IPS DF 19.7 (cell line): ENCODE measurements at regions not wholly inside any gene's neighbourhood (a gene's known extent, or its start where the extent isn't known, plus 50 kb on each side); places are given as distances from the start of the nearest gene placed in this dataset.
"Not testable (repeated sequence)": the region's sequence is repeated elsewhere in the genome, so short reads cannot be mapped to it uniquely, and the experiment has no call there.

Source experiments
- DNase-seq: peaks from one replicate; pipeline ENCODE4 v3.0.0-alpha.2; 2013; ENCODE audit warnings: low read depth, low spot score

DNA sequence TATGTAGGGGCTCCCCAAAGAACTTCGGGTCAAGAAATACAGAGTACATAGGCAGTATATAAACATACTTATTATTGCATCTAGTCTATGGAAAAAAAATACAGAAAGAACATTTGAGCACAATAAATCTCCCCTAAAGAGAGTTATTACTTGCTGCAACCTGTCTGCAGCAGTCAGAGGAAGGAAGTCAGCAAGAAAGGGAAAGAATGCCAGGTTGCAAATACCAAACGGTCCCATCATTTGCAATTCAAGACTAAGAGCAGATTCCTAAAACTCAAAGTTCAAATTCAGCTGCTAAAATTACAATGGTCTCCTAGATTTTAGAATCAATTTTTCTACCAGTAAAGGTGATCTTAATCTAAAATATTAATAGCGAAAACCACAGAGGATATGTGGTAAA, 236.2 kb upstream of the NUDT6 start:
- peak; percentile 23 for DNase-seq

DNA sequence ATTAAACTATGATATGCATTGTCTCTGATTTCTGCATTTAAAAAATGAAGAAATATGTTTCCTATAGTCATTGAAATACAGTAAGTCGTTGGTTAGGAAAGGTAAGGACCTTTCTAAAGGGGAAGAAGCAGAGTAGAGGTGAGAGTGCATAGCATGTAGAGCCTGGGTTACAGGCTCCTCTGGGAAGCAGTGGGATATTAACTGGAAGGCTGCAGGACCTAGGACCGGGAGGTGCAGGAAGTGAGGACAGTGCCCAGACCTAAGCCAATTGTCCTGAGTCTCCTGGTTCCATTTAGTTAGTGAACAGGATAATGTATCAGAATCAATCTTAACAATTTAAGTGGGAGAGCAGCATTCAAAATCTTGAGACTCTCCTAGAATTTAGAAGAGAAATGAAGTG, 237.1 kb upstream of the NUDT6 start:
- DNase-seq, result peak; percentile 17

DNA sequence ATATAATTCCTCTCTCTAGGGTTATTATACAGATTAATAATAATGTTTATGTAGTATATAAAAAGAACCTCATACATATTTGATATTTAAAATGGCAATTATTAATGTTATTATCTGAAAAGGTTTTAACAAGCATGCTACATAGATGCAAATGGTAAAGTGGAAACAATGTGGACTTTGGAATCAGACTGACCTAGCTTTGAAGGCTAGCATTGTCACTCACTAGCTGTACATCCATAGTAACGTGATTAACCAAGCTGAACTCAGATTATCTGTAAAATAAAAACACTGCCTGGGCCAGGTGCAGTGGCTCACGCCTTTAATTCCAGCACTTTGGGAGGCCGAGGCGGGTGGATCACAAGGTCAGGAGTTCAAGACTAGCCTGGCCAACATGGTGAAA, 233.7 kb upstream of the SPRY1 start:
- no peak for DNase-seq

DNA sequence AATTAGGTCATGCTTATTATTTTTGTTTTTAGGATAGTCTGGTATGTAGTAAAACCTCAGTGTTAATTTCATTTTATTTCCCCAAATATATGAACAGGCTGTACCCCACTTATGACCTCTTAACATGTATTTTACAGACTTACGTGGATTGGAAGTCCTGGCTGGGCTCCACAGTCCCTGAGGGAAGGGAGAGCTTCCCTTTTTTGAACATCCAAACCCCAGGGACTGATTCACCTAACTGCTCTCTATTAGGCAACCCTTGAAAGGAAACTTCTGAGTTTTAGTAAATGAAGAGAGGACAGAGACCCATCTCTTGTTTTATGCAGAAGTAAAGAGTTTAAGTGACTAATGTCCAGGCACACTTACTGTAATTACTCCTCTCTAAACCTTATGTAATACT, 233.1 kb upstream of the SPRY1 start:
- DNase-seq, result no peak

DNA sequence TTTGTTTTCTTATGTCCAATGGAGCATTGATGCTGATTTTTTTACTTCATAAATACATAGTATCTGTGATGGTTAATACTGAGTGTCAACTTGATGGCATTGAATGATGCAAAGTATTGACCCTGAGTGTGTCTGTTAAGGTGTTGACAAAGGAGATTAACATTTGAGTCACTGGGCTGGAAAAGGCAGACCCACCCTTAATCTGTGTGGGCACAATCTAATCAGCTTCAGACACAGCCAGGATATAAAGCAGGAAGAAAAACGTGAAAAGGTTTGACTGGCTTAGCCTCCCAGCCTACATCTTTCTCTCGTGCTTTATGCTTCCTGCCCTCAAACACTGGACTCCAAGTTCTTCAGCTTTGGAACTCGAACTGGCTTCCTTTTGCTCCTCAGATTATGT, 230.6 kb upstream of the SPRY1 start:
- no peak for DNase-seq

DNA sequence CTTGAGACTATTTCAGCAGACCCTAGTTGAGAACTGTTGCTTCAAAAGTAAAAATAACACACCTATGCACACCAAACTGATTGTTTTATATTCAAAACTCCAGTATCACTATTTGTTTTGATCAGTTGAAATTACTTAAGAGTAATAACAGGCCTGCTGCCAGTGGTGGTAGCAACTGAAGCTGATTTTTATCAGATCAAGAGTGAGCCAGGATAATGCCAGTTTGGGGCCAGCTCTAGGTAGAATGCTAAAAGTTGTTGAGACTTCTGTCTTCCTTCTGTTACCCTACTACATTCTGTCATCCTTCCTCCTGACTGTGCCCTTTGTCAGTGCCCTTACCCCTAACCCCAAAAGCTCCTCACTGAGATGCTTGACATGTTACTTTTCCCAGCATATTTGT, 228.7 kb upstream of the SPRY1 start:
- no peak for DNase-seq

DNA sequence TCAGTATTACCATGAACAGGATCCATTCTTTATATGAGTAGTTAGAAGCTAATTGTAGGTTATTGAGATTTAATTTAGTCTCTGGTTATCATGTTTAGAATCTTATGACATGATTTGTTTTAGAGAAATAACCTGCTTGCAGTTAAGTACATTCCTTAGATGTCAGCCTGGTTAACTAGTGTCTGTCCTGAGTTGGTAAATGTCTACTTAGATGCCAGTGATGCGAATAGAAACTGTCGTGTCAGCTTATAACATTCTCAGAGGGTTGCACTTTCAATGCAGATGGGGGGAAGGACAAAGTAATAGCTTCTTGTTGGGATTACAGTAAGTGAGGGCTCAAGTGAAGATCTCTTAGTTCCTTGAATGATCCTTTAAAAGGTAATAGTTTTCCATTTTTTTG, 227.8 kb upstream of the SPRY1 start:
- no peak for DNase-seq

DNA sequence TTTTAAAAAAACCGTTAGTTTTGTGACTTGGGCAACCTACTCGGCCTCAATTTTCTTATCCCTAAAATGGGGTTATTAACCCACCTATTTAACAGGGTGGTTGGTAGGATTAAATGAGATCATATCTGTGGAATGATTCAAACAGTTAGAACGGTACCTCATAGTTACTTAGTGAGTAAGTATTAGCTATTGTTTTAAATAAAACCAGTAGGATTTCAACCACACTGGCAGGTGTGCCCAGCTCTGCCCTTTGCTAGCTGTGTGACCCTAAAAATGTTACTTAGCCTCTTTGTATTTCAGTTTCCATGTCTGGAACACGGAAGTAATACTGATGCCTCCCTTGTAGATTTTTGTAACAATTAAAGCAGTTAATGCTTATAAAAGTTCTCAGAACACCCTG, 225.8 kb upstream of the SPRY1 start:
- no peak for DNase-seq

DNA sequence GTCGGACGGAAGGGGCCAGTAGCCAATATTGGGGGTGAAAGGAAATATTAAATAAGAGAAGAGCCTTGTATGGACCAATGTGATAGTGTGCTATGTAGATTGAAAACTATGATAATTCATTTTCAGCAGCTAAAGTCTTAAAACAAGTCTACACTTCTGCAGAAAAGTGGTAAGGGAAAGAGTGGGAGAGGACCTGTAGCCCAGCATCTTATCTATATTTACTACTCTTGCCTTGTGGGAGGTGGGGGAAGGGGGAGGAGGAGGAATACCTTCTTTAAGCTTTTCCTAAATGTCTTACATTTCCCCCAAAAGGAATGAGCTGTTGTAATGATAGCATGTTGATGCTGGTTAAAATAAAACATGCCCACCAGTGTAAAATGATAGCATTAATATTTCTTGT, 220.0 kb upstream of the SPRY1 start:
- no peak for DNase-seq

DNA sequence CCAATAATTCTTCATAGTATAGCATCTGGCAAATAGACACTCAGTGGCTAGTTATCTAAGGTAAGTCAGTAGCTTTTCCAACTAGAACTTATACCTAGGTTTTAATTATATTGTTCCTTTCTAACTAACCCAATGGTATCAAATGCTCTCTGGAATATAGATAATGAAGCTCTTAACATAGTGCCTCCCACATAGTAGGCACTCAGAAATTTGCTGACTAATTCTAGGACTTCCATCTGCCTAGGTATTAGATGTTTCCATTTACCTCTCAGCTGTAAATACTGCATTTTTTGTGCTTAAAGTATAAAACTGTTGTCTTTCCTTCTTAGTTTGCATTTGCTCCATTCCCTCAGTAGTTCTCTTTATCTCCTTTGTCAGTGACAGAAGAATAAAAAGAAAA, 214.3 kb upstream of the SPRY1 start:
- DNase-seq, result no peak

DNA sequence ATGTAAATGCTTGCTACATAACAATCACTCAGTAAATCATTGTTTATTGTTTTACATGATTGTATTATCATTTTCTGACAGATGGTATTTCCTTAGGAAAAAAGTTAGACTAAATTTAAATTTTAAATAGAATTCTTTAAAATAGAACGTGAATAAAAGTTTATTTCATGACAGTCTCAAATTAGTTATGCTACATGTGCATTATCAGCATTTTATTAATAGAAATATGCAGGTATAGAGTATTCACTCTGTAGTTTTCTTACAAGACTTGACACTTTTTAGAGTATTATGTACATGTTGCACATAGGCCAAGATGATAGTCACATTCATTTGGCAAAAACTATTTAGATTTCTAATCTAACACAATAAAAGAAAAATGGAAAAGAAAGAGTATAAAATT, 213.3 kb upstream of the SPRY1 start:
- no peak for DNase-seq

DNA sequence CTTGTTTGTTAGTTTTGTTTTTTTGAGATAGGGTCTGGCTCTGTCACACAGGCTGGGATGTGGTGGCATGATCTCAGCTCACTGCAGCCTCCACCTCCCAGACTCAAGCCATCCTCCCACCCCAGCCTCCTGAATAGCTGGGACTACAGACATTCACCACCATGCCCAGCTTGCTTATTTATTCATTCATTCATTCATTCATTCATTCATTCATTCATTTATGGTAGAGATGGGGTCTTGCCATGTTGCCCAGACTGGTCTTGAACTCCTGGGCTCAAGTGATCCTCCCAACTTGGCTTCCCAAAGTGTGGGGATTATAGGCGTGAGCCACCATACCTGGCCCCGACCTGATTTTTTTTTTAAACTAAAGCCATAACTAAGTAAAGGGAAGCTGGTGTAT, 212.8 kb upstream of the SPRY1 start:
- DNase-seq, result not testable (repeated sequence)

DNA sequence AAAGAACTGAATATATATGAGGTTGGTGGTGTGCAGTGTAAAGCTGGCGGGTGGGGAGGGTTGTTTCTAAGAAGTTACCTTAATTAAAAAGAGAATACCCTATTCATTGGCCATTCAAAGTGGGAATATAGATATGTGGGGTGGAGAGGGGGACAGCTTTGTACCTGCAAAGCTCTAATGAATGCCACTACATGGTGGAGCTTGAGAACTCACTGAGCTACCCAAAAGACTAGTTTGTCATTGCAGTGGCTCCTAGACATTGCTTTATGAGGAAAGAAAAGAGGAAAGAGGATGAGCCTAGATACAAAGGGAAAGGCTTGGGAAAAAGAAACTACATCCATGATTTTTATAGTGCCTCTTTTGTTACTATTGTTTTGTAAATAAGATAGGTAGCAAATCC, 209.9 kb upstream of the SPRY1 start:
- DNase-seq, result no peak

DNA sequence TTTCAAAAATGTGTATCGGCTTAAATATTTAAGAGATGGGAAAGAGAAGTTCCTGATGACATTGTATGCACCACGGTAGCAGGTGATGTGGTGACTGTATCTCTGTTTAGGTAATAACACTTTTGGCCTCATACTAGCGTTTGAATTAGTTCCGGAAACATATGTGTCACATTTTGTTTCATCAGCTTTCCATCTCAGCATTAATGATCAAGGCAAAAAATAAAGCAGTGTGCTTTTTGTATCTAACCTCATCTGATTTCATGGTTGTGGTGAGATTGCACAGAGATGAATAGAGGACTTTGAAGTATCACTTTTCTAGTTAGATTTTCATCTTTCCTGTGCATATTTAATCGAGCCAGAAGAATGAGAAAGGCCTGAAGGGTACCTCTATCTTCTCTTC, 206.4 kb upstream of the SPRY1 start:
- DNase-seq, result no peak

DNA sequence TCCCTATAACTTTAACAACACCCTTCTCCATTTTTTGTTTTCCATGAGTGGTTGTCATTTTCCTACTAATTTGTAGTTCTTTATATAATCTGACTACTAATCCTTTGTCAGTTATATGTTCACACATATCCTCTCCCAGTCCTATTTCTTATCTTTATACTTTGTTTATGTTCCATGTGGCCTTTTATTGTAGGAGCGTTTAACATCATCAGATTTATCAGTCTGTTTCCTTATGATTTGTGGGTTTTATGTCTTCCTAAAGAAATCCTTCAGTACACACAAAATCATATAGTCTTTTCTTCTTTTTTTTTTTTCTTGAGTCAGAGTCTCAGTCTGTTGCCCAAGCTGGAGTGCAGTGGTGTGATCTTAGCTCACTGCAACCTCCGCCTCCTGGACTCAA, 204.9 kb upstream of the SPRY1 start:
- no peak for DNase-seq

DNA sequence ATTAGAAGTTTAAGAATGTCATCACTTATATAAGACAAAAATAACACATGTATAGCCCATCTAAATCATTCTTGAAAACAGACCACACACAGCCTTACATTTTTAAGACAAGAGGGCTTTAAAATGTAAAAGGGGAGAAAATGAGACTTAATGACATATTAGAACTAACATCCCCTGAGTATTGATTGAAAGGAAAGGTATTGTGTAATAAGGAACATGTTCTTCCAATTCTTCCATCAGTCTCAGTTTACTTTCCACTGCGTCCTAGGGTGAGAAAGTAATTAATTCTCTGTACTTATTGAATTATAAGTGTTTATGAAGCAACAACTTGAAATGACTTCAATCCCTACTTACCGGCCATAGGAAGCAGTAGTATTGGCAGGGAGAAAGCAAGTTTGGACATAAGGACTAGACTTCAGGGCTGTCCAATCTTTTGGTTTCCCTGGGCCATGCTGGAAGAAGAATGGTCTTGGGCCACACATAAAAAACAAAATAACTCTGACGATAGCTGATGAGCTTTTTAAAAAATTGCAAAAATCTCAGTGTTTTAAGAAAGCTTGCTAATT, 202.7 kb upstream of the SPRY1 start:
- DNase-seq, result no peak

DNA sequence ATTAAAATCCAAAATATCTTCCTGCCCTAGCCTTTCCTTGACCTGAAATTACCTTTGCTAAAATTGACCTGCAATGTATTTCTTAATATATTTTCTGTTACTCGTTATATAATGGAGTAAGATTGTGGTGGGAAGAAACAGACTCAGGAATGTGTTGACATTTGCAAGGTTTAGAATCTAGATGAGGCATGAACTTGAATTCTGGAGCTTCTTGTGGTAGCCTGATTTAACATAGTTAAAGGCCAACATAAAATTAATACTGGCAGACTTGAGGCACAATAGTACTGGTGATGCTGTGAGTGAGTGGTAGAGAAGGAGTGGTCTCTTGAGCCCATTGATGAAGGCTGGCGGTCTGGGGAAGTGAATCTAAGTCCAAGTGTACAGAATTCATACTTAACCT, 197.9 kb upstream of the SPRY1 start:
- no peak for DNase-seq

DNA sequence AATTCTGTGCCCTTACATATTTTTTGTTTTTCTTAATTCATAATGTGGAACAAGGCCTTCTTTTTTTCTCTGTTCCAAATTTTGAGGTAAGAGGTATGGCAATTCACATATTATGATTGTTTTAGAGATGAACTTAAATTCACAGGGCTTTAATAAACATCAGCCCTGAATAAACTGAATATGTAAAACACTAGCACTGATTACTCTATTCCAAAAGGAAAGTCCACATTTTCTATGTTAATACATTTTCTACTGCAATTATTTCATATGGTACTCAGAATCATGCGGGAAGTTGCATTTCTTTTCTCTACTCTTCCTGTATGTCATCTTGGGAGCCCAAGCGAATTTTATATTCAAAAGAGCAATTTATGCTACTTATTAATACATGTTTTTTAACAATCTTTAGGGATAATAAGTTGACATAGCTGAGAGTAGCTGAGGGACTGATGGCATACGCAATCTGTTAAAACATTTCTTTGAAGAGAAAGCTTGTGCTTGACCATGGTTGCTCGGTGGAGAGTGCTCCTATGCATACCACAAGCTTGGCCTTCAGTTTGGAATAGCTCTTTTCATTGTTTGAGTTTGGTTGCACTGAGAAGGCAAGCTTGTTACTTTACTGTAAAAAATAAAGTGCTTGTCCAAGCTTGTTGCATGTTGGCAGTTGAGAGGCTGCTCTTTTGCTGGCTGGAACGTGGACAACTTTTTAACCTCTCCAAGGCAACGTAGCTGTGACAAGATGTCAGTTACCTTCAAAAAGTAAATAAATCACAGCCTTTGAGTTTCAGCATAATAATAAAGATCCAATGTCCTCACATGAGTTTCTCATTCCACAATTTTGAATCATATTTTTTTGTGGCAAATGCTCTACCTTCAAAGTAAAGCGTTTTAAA, 196.3 kb upstream of the SPRY1 start:
- no peak for DNase-seq

DNA sequence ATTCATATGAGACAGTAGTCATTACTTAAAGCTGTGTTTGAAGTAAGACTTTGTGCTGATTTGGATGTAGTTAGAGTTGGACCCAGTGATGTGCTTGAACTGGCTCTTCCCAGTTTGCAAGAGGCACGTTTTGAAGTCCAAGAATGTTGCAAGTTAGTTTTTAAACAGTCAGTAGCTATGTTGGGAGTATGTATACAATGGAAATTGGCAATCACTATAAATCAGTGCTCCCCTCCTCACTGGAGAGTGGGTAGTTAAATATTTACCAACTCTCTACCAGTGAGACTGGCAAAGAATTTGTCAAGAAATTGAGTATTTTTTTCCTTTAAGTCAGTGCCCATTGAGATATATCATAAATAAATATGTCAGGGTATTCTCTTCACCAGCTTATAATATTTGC, 191.9 kb upstream of the SPRY1 start:
- no peak for DNase-seq

DNA sequence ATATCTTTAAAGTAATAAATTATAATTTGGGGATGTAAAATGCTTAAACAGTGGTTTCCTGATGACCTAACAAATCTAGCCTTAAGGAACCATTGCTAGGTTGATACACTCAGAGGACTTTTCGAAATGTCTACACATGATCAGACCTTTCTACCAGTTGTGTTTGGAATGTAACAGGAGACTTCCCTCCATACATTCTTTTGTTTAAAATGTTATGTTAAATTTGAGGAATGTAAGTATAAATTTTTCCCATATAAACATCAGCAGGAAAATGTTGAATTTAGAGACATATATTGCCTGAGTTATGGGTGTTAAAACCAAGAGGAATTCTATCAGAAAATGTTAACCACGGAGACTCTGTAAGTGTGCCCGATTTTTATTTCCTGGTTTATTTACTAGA, 190.6 kb upstream of the SPRY1 start:
- no peak for DNase-seq

DNA sequence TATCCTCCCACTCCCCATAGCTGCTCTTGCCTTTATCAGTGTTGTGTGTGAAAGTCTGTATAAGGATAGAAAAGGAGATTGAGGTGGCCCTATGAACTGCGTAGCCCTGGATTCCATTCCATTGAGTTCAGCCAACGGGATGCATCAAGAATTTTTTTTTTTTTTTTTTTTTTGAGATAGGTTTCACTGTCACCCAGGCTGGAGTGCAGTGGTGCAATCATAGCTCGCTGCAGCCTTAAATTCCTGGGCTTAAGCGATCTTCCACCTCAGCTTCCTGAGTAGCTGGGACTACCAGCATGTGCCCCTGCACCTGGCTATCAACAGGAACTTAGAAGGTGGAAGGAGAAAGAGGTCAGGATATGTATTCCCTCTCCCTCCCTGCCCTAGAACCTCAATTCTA, 187.2 kb upstream of the SPRY1 start:
- DNase-seq, result no peak

DNA sequence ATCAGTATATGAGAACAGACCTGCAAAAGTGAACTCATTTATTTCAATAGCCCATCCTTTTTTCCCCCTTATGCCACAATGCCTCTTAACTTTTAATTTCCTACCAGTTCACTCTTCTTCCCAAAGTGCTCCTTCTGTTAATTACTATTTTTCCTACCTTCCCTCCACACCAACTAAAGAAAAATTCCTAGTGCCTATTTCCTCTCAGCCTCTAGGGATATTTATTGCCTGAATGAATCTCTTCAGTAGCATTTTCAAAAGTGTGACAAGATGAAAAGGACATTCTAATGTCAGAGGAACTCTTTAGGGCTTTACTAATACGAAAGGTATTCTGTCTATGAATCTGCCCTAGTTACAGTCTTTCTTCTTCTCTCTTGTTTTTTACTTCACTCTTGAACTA, 181.1 kb upstream of the SPRY1 start:
- DNase-seq, result no peak

DNA sequence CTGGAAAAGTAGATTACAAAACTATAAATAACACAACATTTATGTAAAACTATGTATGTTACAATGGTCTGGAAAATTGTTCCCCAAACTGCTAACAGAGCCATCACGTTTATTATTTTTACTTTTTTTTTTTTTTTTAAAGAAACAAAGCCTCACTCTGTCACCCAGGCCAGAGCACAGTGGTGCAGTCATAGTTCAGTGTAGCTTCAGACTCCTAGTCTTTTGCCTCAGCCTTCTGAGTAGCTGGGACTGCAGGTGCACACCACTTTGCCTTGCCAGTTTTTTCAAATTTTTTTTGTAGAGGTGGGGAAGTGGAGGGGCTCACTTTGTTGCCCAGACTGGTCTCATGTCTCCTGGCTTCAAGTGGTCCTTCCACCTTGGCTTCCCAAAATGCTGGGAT, 180.1 kb upstream of the SPRY1 start:
- DNase-seq, result no peak

DNA sequence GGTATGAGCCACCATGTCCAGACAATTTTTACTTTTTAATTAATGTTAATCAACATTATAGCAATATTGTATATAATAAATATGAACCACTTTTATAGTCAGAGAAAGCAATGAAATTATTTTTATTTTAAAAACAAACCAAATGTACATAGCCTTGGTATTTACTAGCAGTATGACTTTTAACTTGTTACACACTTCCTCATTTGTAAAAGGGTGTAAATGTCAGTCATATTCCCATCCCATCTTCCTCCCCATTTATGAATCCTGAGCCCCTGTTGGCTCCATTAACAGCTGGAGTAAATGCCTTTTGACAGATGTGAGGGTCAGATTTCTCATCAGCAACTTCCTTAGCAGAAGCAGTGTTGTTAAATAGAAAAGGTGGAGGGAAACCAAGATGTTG, 179.6 kb upstream of the SPRY1 start:
- DNase-seq, result no peak
